ENCODE measurements at regions not wholly inside any gene's neighbourhood (a gene's known extent, or its start where the extent isn't known, plus 50 kb on each side); places are given as distances from the start of the nearest gene placed in this dataset.

DNA sequence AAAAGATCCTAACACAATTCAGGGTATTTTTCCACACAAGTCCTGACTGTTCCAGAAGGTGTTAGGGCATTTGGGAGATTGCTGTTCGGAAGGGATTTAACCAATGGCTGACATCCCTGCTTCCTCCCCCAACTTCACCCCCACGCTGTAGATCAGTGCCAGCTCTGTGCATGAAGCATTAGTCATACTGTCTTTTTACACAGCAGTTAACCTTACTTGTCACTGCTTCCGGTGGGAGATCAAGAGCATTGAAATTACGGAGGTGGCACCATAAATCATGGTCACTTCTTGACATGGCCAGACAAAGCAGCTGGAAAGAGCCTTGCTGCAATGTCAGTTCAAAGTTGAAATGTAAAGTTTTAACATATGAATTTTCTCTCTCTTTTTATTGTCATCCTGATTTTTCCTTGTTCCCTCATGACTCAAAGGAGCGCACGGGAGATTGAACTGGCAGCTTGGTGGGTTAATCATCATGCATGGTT, 70.2 kb downstream of the HRH4 start:
- H3K36me3 Mint-ChIP-seq, result no peaks in the 10 kb centered on the region
- no peak overlapping the region for H3K4me3 Mint-ChIP-seq
- H3K9me3 Mint-ChIP-seq, result peaks cover 4% of the 10 kb centered on the region
- DNase-seq (ENCODE audit: low spot score in 2 of 2) (no peak), ATAC-seq (peak; percentile 75)
- H3K4me1 Mint-ChIP-seq, result no peaks in the 10 kb centered on the region
- no peak overlapping the region for H3K27ac Mint-ChIP-seq

GRCh38 chr18:24534271-24534670, 73.8 kb downstream of the HRH4 start:
- ATAC-seq, result no peak
- no peak overlapping the region for H3K4me3 Mint-ChIP-seq
- no peak for DNase-seq (ENCODE audit: low spot score in 2 of 2)
- H3K27ac Mint-ChIP-seq, result no peak overlapping the region
- no peaks in the 10 kb centered on the region for H3K4me1 Mint-ChIP-seq
- no peaks in the 10 kb centered on the region for H3K36me3 Mint-ChIP-seq
- H3K9me3 Mint-ChIP-seq, result peaks cover 4% of the 10 kb centered on the region

DNA sequence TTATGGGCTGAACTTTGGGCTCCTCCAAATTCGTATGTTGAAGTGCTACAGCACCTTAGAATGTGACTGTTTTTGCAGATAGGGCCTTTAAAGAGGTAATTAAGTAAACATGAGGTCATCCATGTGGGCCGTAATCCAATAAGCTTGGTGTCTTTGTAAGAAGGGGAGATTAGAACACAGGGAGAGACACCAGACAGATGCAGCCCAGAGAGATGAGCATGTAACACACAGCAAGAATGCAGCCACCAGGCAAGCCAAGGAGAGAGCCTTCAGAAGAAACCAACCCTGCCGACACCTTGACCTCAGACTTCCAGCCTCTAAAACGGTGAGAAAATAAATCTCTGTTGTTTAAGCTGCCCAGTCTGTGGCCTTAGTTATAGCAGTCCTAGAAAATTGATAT, 74.3 kb downstream of the HRH4 start:
- Mint-ChIP-seq H3K4me1 (no peaks in the 10 kb centered on the region), H3K36me3 (no peaks in the 10 kb centered on the region), H3K27ac (no peak overlapping the region), H3K9me3 (peaks cover 4% of the 10 kb centered on the region), H3K4me3 (no peak overlapping the region)
- DNase-seq (ENCODE audit: low spot score in 2 of 2) (no peak), ATAC-seq (no peak)

GRCh38 chr18:24535527-24536295, 75.3 kb downstream of the HRH4 start:
- H3K36me3 Mint-ChIP-seq, result no peaks in the 10 kb centered on the region
- H3K4me1 Mint-ChIP-seq, result no peaks in the 10 kb centered on the region
- no peak overlapping the region for H3K27ac Mint-ChIP-seq
- no peak for DNase-seq (ENCODE audit: low spot score in 2 of 2)
- H3K4me3 Mint-ChIP-seq, result no peak overlapping the region
- H3K9me3 Mint-ChIP-seq, result peaks cover 4% of the 10 kb centered on the region
- no peak for ATAC-seq

DNA sequence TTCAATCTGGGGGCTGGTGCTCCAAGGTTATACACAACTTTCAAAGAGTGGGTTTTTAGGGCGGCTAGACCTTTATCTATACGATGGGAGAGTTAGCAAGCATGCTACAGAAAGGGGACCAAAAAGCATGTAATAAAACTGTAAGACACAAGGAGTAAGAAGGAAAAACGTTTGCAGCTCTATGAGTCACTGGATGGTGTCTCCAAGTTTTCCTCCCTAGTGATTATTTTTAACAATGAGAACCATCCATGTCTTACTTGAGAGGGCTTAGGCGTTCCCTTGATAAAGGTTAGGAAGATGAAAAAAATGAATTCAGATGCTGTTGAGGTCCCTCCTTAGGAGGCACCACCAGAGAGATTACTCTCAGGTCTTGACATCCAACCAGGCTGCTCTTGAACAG, 75.9 kb downstream of the HRH4 start:
- H3K4me1 Mint-ChIP-seq, result no peaks in the 10 kb centered on the region
- H3K4me3 Mint-ChIP-seq, result no peak overlapping the region
- H3K36me3 Mint-ChIP-seq, result no peaks in the 10 kb centered on the region
- H3K27ac Mint-ChIP-seq, result no peak overlapping the region
- DNase-seq (ENCODE audit: low spot score in 2 of 2), result no peak
- no peak for ATAC-seq
- peaks cover 4% of the 10 kb centered on the region for H3K9me3 Mint-ChIP-seq

GRCh38 chr18:24536834-24537233, 76.4 kb downstream of the HRH4 start:
- Mint-ChIP-seq H3K27ac (no peak overlapping the region), H3K4me1 (no peaks in the 10 kb centered on the region), H3K36me3 (no peaks in the 10 kb centered on the region), H3K4me3 (no peak overlapping the region), H3K9me3 (peaks cover 4% of the 10 kb centered on the region)
- no peak for ATAC-seq
- no peak for DNase-seq (ENCODE audit: low spot score in 2 of 2)

DNA sequence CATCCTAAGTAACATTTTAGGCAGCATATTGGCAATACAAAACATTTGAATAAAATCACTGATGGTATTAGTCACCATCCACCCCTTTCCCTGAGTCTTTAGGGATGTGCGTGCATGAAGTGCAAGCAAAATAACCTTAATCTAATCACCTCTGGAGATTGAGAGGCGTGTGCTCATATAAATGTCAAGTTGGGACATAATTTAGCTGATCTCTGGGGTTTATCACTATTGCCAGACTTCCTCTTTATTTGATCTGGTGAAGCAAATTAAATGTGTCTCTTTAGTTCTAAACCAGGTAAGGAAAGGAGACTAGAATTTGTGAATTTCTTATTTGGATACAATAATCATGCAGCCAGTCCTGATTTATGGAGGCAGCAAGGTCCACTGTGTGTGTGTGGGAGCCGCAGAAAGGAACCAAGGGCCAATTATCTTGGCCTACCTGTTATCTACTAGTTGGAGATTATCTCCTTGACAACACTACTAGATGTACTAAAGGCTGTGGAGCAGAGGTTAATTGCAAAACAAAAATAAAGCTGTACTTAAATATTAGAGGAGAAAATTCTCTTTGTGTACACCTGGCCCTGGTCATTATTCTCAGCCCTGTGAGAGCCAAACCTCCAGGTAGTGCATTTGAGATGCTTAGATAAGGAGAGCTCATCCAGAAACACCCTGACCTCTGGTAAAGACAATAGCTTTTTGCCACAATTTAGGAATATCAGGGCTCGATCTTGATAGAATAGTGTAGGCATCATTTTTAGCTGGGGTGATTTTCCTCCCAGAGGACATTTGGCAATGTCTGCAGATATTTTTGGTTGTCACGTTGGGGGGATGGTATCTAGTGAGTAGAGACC, 78.2 kb downstream of the HRH4 start:
- H3K27ac Mint-ChIP-seq, result no peak overlapping the region
- no peak for ATAC-seq
- no peaks in the 10 kb centered on the region for H3K4me1 Mint-ChIP-seq
- H3K4me3 Mint-ChIP-seq, result no peak overlapping the region
- H3K36me3 Mint-ChIP-seq, result no peaks in the 10 kb centered on the region
- DNase-seq (ENCODE audit: low spot score in 2 of 2), result no peak
- no peaks in the 10 kb centered on the region for H3K9me3 Mint-ChIP-seq

DNA sequence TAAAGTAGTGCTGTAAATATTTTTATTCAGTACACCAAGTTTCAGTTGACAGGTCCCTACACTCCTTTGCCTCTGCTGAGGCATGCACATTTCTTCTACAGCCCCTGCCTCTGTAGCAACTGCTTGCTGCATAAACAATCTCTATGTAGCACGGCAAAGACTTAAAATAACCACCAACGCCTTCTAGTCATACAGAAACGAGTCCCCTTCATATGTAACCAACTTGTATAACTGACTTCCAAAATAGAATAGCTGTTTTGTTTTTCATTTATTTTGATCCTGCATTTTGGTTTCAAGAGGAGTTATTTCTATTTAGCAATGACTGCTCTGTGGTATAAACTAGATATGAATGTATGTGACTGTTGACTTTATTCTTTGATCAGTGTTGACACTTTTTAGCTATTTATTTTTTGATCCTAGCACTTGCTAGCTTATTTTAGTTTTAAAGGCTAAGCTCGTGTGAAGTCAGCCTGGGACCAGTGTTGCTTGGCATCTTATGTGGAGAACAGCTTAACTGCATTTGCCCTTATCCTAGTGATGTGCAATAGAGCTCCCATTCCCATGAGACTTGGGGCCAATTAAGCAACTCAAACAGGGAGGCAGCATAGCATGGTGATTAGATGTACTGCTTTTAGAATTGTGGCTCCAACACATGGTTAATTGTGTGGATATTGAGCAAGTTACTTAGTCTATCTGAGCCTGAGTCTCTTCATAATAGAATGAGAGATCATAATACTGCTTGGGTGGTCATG, 79.6 kb downstream of the HRH4 start:
- Mint-ChIP-seq H3K36me3 (no peaks in the 10 kb centered on the region), H3K27ac (no peak overlapping the region), H3K4me1 (no peaks in the 10 kb centered on the region), H3K9me3 (no peaks in the 10 kb centered on the region), H3K4me3 (no peak overlapping the region)
- ATAC-seq (no peak), DNase-seq (ENCODE audit: low spot score in 2 of 2) (no peak)

DNA sequence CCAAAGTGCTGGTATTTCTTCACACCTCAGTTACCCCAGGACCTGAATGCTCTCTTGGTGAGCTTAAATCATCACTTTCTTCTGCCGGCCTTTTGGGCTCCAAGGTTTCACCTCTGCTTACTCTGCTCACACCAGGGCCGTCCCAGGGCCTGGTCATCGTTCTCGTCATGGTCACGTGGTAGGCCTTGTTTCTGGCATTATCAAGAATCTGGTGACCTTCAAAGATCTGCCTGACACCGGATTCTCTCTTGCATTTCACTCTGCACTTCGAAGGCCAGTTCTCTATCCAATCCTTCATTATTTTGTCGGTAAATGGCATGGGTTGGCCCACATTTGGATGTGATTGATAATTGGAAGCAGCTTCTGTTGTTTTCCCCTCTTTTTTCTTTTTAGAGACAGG, 80.5 kb downstream of the HRH4 start:
- ATAC-seq, result no peak
- DNase-seq (ENCODE audit: low spot score in 2 of 2), result no peak
- Mint-ChIP-seq H3K36me3 (no peaks in the 10 kb centered on the region), H3K4me1 (no peaks in the 10 kb centered on the region), H3K9me3 (no peaks in the 10 kb centered on the region), H3K27ac (no peak overlapping the region), H3K4me3 (no peak overlapping the region)

GRCh38 chr18:24543086-24543794, 82.8 kb downstream of the HRH4 start:
- H3K4me1 Mint-ChIP-seq, result no peaks in the 10 kb centered on the region
- no peaks in the 10 kb centered on the region for H3K36me3 Mint-ChIP-seq
- ATAC-seq (no peak), DNase-seq (ENCODE audit: low spot score in 2 of 2) (no peak)
- H3K4me3 Mint-ChIP-seq, result no peak overlapping the region
- H3K27ac Mint-ChIP-seq, result no peak overlapping the region
- no peaks in the 10 kb centered on the region for H3K9me3 Mint-ChIP-seq

DNA sequence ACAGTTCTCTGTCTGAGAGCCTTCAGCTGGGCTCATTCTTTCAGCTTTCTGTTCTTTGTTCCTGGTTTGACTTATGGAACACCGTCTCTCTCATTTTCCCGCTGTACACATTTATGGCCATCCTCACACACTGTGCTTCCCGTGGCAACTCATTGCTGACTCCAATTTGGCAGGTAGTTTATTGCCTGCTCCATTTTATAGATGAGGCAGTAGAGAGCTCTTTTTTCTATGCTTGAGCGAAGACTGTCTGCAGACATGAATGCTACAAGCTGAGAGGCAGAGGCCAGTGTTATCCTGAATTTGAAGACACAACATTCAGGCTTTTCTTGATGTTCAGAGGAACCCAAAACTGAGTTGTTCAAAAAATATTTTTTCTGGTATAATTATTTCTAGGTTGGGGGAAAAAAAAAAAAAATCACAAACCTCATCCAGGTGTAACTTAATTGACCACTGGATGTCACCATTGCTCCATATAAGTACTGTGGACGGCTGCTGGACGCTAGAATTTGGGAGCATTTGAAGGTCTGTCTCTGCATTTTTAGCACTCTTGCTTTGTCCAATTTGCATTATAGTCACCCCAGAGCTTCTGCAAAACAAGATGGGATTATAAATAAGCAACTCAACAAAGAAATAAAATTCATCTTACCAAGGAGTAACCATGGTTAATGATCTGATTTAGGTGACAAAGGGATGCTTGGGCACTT, 83.5 kb downstream of the HRH4 start:
- Mint-ChIP-seq H3K27ac (no peak overlapping the region), H3K9me3 (no peaks in the 10 kb centered on the region), H3K36me3 (no peaks in the 10 kb centered on the region), H3K4me3 (no peak overlapping the region), H3K4me1 (no peaks in the 10 kb centered on the region)
- DNase-seq (ENCODE audit: low spot score in 2 of 2) (no peak), ATAC-seq (no peak)

- H3K27ac Mint-ChIP-seq, result no peak overlapping the region
- H3K36me3 Mint-ChIP-seq, result no peaks in the 10 kb centered on the region
- no peaks in the 10 kb centered on the region for H3K9me3 Mint-ChIP-seq
- no peaks in the 10 kb centered on the region for H3K4me1 Mint-ChIP-seq
- no peak for DNase-seq (ENCODE audit: low spot score in 2 of 2)
- H3K4me3 Mint-ChIP-seq, result no peak overlapping the region
- ATAC-seq, result no peak
Measured at GRCh38 chr18:24544949-24545348, 84.5 kb downstream of the HRH4 start.

DNA sequence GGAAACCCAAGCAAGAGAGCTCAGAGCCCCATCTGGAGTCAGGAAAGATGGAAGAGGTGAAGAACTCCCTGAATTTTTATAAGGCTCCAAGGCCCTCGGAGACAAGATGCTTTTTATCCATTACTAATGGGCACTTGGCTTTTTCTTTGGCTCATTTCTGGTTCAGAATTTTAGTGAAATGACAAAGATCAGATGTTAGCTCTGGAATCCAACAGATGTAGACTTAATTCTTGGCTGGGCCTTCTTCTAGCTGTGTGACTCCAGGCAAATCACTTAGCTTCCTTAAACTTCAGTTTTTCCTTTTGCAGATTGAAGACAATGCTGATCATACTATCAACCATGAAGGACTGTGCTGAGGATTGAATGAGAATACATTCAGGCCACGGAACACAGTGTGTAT, 85.2 kb downstream of the HRH4 start:
- no peak for DNase-seq (ENCODE audit: low spot score in 2 of 2)

GRCh38 chr18:24546307-24546706, 85.9 kb downstream of the HRH4 start:
- Mint-ChIP-seq H3K4me3 (no peak overlapping the region), H3K4me1 (no peaks in the 10 kb centered on the region), H3K36me3 (no peaks in the 10 kb centered on the region), H3K9me3 (no peaks in the 10 kb centered on the region), H3K27ac (no peak overlapping the region)
- DNase-seq (ENCODE audit: low spot score in 2 of 2), result no peak
- no peak for ATAC-seq

More for the DNA sequence above, 85.2 kb downstream of the HRH4 start:
- H3K36me3 Mint-ChIP-seq, result no peaks in the 10 kb centered on the region
- H3K27ac Mint-ChIP-seq, result no peak overlapping the region
- H3K4me3 Mint-ChIP-seq, result no peak overlapping the region
- ATAC-seq, result no peak
- no peaks in the 10 kb centered on the region for H3K9me3 Mint-ChIP-seq
- H3K4me1 Mint-ChIP-seq, result no peaks in the 10 kb centered on the region

Measured in stimulated activated effector memory CD8-positive, alpha-beta T cell treated with anti-CD3 and anti-CD28 coated beads, Interleukin-12 subunit alpha, Interleukin-12 subunit beta, amount 100 ng/mL, for 72 hours (primary cell).